T-helper 2 cell treated with Interferon-gamma antibody and Interleukin-4, amounts not matched to agents 5 μg/mL and 100 μg/mL, for 36 hours (primary cell): ENCODE measurements at regions not wholly inside any gene's neighbourhood (a gene's known extent, or its start where the extent isn't known, plus 50 kb on each side); places are given as distances from the start of the nearest gene placed in this dataset.

Source experiments
- DNase-seq: peaks from one replicate; pipeline ENCODE4 v3.0.0; 2021; ENCODE audit warnings: low spot score
- H3K27ac Mint-ChIP-seq: one replicate; pipeline ENCODE4 v1.8.0; 2021; ENCODE audit warnings: mild to moderate bottlenecking, mixed read lengths
- H3K27me3 Mint-ChIP-seq: one replicate; pipeline ENCODE4 v1.8.0; 2021; ENCODE audit warnings: low read depth, mixed read lengths
- H3K36me3 Mint-ChIP-seq: one replicate; pipeline ENCODE4 v1.8.0; 2021; ENCODE audit warnings: low read depth, mixed read lengths
- H3K4me1 Mint-ChIP-seq: one replicate; pipeline ENCODE4 v1.8.0; 2021; ENCODE audit warnings: low read depth, mixed read lengths
- H3K4me3 Mint-ChIP-seq: one replicate; pipeline ENCODE4 v1.8.0; 2022; ENCODE audit warnings: mild to moderate bottlenecking, moderate library complexity, mixed read lengths
- H3K9me3 Mint-ChIP-seq: one replicate; pipeline ENCODE4 v1.8.0; 2021; ENCODE audit warnings: mixed read lengths

GRCh38 chr16:51880776-51881175 is 666.2 kb downstream of the TOX3 start:
- no peaks in the 10 kb centered on the region for H3K4me1 Mint-ChIP-seq
- H3K27me3 Mint-ChIP-seq: no peaks in the 10 kb centered on the region
- H3K4me3 Mint-ChIP-seq: no peak overlapping the region
- peaks cover 19% of the 10 kb centered on the region for H3K9me3 Mint-ChIP-seq
- no peaks in the 10 kb centered on the region for H3K36me3 Mint-ChIP-seq
- no peak for DNase-seq
- H3K27ac Mint-ChIP-seq: no peak overlapping the region

GRCh38 chr16:51877686-51878085 is 669.3 kb downstream of the TOX3 start:
- Mint-ChIP-seq H3K9me3 (peaks cover 19% of the 10 kb centered on the region), H3K27ac (no peak overlapping the region), H3K36me3 (no peaks in the 10 kb centered on the region), H3K4me3 (no peak overlapping the region), H3K27me3 (no peaks in the 10 kb centered on the region), H3K4me1 (no peaks in the 10 kb centered on the region)
- DNase-seq: no peak

DNA sequence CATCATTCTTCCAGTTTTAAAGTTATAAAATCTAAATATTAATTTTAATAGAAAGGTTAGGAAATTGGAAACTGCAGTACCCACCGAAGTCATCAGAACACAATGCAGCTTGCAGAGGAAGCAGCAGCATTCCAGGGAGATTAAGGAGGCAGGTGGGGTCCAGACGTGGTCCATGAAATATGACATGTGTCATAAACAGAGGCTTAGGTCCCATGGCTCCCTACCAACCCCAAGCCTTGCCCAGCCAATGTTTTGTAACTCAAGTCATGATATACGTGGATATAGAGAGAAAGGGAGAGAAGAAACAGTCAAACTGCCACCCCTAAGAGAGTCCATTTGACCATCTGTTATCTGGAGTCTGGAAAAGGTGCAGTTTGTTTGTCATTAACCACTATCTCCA is 670.0 kb downstream of the TOX3 start:
- Mint-ChIP-seq H3K4me1 (no peaks in the 10 kb centered on the region), H3K36me3 (no peaks in the 10 kb centered on the region), H3K27me3 (no peaks in the 10 kb centered on the region), H3K9me3 (peaks cover 21% of the 10 kb centered on the region), H3K4me3 (no peak overlapping the region), H3K27ac (no peak overlapping the region)
- DNase-seq: no peak

- no peak for DNase-seq
- H3K27ac Mint-ChIP-seq: no peak overlapping the region
- peaks cover 20% of the 10 kb centered on the region for H3K9me3 Mint-ChIP-seq
- H3K27me3 Mint-ChIP-seq: no peaks in the 10 kb centered on the region
- no peaks in the 10 kb centered on the region for H3K4me1 Mint-ChIP-seq
- H3K4me3 Mint-ChIP-seq: no peak overlapping the region
- no peaks in the 10 kb centered on the region for H3K36me3 Mint-ChIP-seq
Measured at GRCh38 chr16:51876601-51876875, 670.4 kb downstream of the TOX3 start.

DNA sequence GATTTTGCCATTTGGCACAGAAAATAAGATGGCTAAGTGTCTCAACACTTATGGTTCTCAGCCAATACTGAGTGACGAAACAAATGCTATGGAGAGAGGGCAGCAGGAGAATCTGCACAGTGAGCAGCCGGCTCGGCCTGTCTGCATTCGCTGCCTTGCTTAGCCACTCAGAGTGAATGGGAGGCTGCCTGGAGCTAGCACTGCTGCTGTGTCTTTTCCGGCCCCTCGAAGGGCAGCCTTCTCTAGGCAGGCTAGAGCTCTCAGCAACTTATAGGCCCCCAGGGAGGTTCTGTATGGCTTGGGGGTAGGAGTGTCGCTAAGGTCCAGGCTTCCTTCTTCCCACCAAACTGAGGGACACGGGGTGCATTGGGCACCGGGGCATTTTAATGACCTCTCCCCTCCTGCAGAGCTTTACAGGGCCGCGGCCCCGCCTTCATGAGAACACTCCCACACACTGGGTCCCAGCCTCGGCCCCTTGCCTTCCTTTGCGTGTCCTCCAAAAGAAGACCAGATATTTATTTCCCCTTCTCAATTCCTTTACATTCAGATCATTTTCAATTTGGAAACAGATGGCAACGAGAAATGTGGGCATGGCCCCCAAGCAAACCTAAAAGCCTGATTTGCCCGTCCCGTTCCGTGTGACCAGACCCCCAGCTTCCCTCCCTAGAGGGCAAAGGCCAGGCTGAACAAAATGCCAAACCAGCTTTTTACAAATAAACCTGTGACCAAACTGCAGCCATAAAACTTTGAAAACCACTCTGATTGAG is 670.9 kb downstream of the TOX3 start:
- H3K27me3 Mint-ChIP-seq: no peaks in the 10 kb centered on the region
- no peaks in the 10 kb centered on the region for H3K36me3 Mint-ChIP-seq
- no peak overlapping the region for H3K27ac Mint-ChIP-seq
- no peak for DNase-seq
- no peaks in the 10 kb centered on the region for H3K4me1 Mint-ChIP-seq
- no peak overlapping the region for H3K4me3 Mint-ChIP-seq
- H3K9me3 Mint-ChIP-seq: peaks cover 18% of the 10 kb centered on the region

DNA sequence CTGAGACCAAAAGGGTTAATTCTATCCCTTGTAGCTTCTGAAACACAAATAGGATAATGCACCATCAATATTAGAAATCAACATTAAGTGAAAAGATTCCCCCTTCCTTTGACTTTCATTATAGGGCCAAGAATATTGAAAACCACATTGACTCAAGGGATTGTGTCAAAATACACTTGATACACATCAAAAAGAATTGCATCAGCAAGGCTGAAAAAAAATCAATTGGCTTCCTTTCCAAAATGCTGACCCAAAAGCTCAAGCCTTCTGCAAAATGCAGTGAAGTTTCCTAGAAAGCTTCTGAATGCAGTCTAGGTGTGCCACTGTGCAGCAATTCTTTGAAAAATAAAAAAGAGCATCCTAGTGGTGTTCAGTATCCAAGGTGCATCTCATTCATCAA is 674.4 kb downstream of the TOX3 start:
- no peaks in the 10 kb centered on the region for H3K36me3 Mint-ChIP-seq
- H3K27me3 Mint-ChIP-seq: no peaks in the 10 kb centered on the region

DNA sequence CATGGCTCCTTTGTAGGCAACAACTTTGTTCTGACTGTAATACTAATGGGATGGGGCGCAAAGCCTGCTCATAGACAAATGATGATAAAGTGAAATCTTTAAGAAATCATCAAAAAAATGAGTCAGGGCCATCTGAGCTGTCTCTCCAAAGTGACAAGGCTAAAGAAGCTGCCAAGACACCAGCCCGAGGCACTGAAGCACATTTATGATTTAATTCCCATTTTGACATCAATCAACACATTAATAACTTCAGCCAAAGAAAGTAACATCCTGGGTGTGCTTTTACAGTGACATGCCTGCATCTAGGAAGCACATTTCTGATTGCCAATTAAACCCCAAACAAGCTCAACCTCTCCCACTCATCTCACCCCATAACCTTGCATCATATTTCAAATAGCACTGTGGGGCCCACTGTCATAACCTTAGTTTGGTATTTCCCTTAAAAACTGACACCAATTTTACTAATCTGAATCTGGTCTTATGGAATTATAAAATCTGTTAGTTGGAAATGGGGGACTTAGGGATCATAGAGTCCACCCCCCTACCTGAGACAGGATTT is 676.6 kb downstream of the TOX3 start:
- Mint-ChIP-seq H3K36me3 (no peaks in the 10 kb centered on the region), H3K27me3 (no peaks in the 10 kb centered on the region), H3K9me3 (peaks cover 20% of the 10 kb centered on the region), H3K4me3 (no peak overlapping the region), H3K27ac (no peak overlapping the region), H3K4me1 (no peaks in the 10 kb centered on the region)
- DNase-seq: no peak

More for the DNA sequence above, 674.4 kb downstream of the TOX3 start:
- no peak overlapping the region for H3K27ac Mint-ChIP-seq
- no peak for DNase-seq
- H3K9me3 Mint-ChIP-seq: peaks cover 20% of the 10 kb centered on the region
- H3K4me3 Mint-ChIP-seq: no peak overlapping the region
- H3K4me1 Mint-ChIP-seq: no peaks in the 10 kb centered on the region

- no peaks in the 10 kb centered on the region for H3K4me1 Mint-ChIP-seq
- no peak for DNase-seq
- H3K36me3 Mint-ChIP-seq: no peaks in the 10 kb centered on the region
- H3K9me3 Mint-ChIP-seq: peaks cover 17% of the 10 kb centered on the region
- no peak overlapping the region for H3K27ac Mint-ChIP-seq
- H3K27me3 Mint-ChIP-seq: no peaks in the 10 kb centered on the region
- H3K4me3 Mint-ChIP-seq: no peak overlapping the region
Measured at GRCh38 chr16:51869176-51869575, 677.8 kb downstream of the TOX3 start.

DNA sequence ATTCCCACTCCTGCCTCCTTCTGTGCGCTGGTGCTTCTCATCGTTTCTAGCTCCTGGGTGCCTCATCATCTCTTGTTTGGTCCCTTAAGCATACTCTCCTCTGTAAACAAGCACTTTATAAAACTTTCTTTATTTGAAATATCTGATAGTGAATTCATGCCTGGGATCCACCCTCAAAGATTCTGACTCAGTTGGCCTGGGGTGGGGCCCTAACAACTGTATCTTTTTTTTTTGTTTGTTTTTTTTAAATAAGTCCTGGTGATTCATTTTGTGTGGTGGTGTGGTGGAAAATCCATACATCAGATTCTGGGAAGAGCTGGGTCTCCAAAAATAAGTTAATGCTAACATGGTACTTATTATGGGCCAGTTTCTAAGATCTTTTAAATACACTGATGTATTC is 678.3 kb downstream of the TOX3 start:
- Mint-ChIP-seq H3K27me3 (no peaks in the 10 kb centered on the region), H3K27ac (no peak overlapping the region), H3K36me3 (no peaks in the 10 kb centered on the region), H3K9me3 (peaks cover 17% of the 10 kb centered on the region), H3K4me3 (no peak overlapping the region), H3K4me1 (no peaks in the 10 kb centered on the region)
- DNase-seq: no peak

DNA sequence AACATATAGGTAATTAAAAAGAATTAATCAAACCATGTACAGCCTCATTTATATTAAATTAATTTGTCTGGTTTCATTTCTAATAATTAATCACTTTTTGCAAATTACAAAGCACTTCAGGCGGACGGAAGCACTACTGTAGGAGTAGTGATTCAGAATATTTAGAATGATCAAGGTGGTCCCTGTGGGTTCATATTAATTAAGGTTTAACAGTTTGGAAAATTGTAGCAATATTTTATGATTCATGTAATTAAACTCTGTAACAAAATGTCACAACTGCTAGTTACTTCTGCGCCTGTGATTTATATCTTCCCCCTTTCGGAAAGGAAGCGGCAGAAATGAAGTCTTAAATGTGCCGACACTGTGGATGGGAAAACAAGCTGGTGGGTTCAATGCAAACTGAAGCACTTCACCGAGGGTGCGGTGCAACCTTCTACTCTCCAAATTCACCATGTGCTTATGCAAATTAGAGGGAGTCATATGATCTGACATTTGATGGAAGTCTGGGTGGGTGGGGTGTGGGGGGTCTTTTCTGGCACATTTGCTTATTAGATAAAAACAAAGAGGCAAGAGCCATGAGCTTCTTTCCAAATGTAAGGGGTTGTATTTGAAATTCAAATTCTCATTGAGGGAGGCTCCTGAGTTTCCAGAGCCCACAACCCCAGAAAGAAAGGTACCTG is 679.4 kb downstream of the TOX3 start:
- Mint-ChIP-seq H3K9me3 (peaks cover 15% of the 10 kb centered on the region), H3K4me1 (no peaks in the 10 kb centered on the region), H3K36me3 (no peaks in the 10 kb centered on the region), H3K27me3 (no peaks in the 10 kb centered on the region), H3K27ac (no peak overlapping the region), H3K4me3 (no peak overlapping the region)
- no peak for DNase-seq

GRCh38 chr16:51864575-51864974 is 682.4 kb downstream of the TOX3 start:
- Mint-ChIP-seq H3K27ac (no peak overlapping the region), H3K9me3 (peaks cover 5% of the 10 kb centered on the region), H3K27me3 (no peaks in the 10 kb centered on the region), H3K36me3 (no peaks in the 10 kb centered on the region), H3K4me3 (no peak overlapping the region), H3K4me1 (no peaks in the 10 kb centered on the region)
- no peak for DNase-seq

DNA sequence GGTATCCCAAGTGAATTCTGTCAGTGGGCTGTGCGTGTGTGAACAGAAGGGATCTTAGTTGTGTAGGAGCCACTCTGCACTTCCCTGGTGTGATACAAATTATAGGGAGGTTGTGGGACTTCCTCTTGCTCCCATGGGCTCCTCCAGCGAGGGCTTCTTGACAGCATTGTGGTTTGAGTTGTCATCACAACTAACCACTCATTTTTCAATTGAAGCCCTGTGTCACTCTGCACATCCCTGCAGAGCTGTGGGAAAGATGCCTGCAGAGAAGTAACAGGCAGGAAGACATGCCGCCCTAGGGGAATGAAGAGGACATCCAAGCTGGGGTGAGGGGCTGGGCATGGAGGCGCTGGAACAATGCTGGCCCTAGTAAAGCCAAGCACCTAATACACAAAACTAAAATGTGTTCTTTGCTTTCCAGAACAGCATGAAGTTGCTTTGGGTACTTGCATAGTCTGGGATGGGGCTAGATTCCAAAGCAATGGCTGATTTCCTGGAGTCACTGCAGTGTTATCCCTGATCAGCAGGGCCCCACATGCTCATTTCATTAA is 692.5 kb downstream of the TOX3 start:
- no peaks in the 10 kb centered on the region for H3K27me3 Mint-ChIP-seq
- H3K4me1 Mint-ChIP-seq: no peaks in the 10 kb centered on the region
- H3K4me3 Mint-ChIP-seq: no peak overlapping the region
- H3K27ac Mint-ChIP-seq: no peak overlapping the region
- no peak for DNase-seq
- H3K36me3 Mint-ChIP-seq: no peaks in the 10 kb centered on the region
- H3K9me3 Mint-ChIP-seq: peaks cover 27% of the 10 kb centered on the region

DNA sequence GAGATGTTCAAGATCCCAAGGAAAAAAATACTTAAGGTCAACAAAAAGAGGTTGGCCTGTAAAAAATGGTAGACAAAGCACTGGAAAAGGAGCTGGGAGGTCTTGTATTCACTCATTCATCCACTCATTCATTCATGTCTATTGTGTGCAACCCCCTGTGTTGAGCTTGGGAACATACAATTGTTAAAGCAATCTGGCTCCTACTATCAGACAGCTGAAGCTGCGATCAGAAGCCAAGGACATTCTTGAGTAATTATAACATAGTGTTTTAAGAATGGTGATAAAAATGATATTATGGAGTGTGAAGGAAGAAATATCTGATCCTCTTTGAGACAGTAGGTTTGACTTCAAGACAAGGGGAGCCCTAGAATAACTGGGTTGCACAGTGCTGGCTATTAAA is 693.4 kb downstream of the TOX3 start:
- H3K27ac Mint-ChIP-seq: no peak overlapping the region
- no peaks in the 10 kb centered on the region for H3K27me3 Mint-ChIP-seq

DNA sequence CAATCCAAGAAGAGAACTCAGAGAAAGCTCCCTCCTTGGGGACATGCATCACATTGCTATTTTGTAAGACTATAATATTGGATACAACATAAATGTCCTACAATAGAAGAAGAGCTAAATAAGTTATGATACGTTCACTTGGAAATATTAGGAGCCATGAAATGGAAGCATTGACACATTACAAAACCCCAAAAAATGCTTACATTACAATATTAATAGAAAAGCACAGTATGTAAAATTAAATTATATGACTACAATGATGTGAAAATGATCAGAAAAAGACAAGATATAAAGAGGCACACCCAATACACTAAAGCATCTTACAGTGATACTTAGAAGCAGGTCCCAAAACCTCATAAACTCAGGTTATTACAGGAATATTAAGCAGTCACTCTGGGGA is 694.1 kb downstream of the TOX3 start:
- no peak overlapping the region for H3K27ac Mint-ChIP-seq
- H3K4me1 Mint-ChIP-seq: no peaks in the 10 kb centered on the region
- H3K36me3 Mint-ChIP-seq: no peaks in the 10 kb centered on the region
- no peaks in the 10 kb centered on the region for H3K27me3 Mint-ChIP-seq
- peaks cover 27% of the 10 kb centered on the region for H3K9me3 Mint-ChIP-seq
- H3K4me3 Mint-ChIP-seq: no peak overlapping the region
- DNase-seq: no peak

More for the DNA sequence above, 693.4 kb downstream of the TOX3 start:
- Mint-ChIP-seq H3K4me1 (no peaks in the 10 kb centered on the region), H3K4me3 (no peak overlapping the region), H3K36me3 (no peaks in the 10 kb centered on the region), H3K9me3 (peaks cover 27% of the 10 kb centered on the region)
- no peak for DNase-seq
